SH-SY5Y (cell line): ENCODE measurements at regions not wholly inside any gene's neighbourhood (a gene's known extent, or its start where the extent isn't known, plus 50 kb on each side); places are given as distances from the start of the nearest gene placed in this dataset.

Experiments used
- GATA2 ChIP-seq: IDR thresholded peaks from 2 replicates; pipeline ENCODE4 v1.6.1; 2011; ENCODE audit warnings: mild to moderate bottlenecking, low read depth, low read length
- GATA3 ChIP-seq: IDR thresholded peaks from 2 replicates; pipeline ENCODE4 v1.6.1; 2011; ENCODE audit warnings: low read depth, mild to moderate bottlenecking, low read length, moderate library complexity

DNA sequence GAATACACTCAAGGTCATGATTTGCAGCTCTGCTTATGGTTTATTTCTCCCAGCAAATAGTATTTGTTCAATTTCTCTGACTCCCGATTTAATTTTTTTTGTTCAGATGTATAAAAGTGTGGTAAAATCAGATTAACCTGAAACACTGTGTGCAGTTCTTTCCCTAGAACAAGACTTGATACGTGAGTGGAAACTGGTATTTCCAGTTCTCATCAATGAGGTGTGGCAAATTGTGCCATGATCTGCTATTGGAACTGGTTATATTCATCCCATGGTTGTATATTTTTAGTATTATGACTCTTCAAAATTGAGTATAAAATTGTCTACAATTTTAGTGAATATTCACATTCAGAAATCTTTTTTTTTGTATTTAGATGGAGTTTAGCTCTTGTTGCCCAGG, 76.8 kb upstream of the IVNS1ABP start:
- TF ChIP-seq GATA3, result no peak
- TF ChIP-seq GATA2, result no peak
